ENCODE measurements at regions not wholly inside any gene's neighbourhood (a gene's known extent, or its start where the extent isn't known, plus 50 kb on each side); places are given as distances from the start of the nearest gene placed in this dataset.

DNA sequence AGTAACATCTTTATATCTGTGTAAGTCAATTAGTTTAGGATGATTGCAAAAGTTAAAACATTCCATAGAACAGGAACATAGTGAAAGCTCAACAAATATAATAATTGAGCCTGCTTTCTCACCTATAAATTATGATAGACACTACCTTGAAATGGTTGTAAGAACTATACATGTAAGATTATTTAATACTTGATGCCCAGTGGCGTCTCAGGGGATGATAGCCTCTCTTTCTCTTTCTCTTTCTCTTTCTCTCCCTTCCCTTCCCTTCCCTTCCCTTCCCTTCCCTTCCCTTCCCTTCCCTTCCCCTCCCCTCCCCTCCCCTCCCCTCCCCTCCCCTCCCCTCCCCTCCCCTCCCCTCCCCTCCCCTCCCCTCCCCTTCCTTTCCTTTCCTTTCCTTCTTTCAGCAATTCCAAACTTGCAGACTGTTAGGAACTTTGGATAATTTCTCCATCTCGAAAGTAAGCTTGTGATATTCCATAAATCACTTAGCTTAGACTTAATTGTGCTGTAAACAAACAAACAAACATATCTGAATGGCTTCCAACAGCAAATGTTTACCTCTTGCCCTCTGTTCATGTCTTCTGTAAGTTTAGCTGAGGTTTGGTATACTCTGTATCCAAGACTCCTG, 1102.7 kb downstream of the TSN start:
- H3K4me3 ChIP-seq (ENCODE audit: extremely low read depth in 1 of 4, insufficient read depth in 2 of 4, low read depth in 3 of 4, low read length in 4 of 4): no peak overlapping the region
- FAIRE-seq: no peak

More for the DNA sequence above, 1102.7 kb downstream of the TSN start:
- H4K91ac ChIP-seq (replicated peaks; ENCODE audit: insufficient read length, low read length): no peak overlapping the region
- H3K9me3 ChIP-seq (ENCODE audit: insufficient read depth in 2 of 2, low read depth in 1 of 2, low read length in 1 of 2): no peaks in the 10 kb centered on the region
- H3K14ac ChIP-seq (ENCODE audit: insufficient read length): no peak overlapping the region
- H3K4me2 ChIP-seq (ENCODE audit: insufficient read depth in 1 of 2, low read depth in 2 of 2, low read length in 2 of 2): no peak overlapping the region
- H3K79me1 ChIP-seq (ENCODE audit: low read depth, low read length): no peaks in the 10 kb centered on the region
- H2BK15ac ChIP-seq (ENCODE audit: low read length): no peak overlapping the region
- no peak overlapping the region for H3K56ac ChIP-seq (replicated peaks; ENCODE audit: insufficient read length, low read depth, low read length)
- no peak overlapping the region for H2BK12ac ChIP-seq (ENCODE audit: low read depth, low read length)
- H3K27ac ChIP-seq (ENCODE audit: low read depth, low read length): no peak overlapping the region
- no peak overlapping the region for H2AK5ac ChIP-seq (ENCODE audit: low read depth, low read length)
- no peaks in the 10 kb centered on the region for H3K27me3 ChIP-seq (replicated peaks in 1 of 4; ENCODE audit: control insufficient read depth in 3 of 4, extremely low read depth in 1 of 4, insufficient read depth in 3 of 4, low read length in 3 of 4)
- peaks cover 0 to 5% of the 10 kb centered on the region in 2 experiments for H4K20me1 ChIP-seq (replicated peaks in 1 of 2; ENCODE audit: control insufficient read depth in 1 of 2, insufficient read depth in 2 of 2, low read length in 2 of 2)
- no peak overlapping the region for H3K4ac ChIP-seq (replicated peaks; ENCODE audit: insufficient read length, low read depth, low read length)
- H4K5ac ChIP-seq (ENCODE audit: insufficient read length, low read depth, low read length): no peak overlapping the region
- H3K9ac ChIP-seq (replicated peaks in 1 of 4; ENCODE audit: extremely low read depth in 1 of 4, low read depth in 3 of 4, low read length in 3 of 4): no peak overlapping the region
- H3K36me3 ChIP-seq (ENCODE audit: control insufficient read depth in 2 of 4, insufficient read depth in 4 of 4, low read length in 3 of 4): no peaks in the 10 kb centered on the region
- H2BK5ac ChIP-seq (ENCODE audit: low read depth, low read length): no peak overlapping the region
- CTCF ChIA-PET (ENCODE audit: partially characterized antibody): no interaction called here
- TF ChIP-seq POLR2A (IDR thresholded peaks at IDR 0.05; ENCODE audit: control extremely low read depth in 1 of 2, low read depth in 2 of 2, low read length in 2 of 2) (no peak), CHD1 (IDR thresholded peaks at IDR 0.05; ENCODE audit: low read depth, low read length) (no peak), SP2 (IDR thresholded peaks at IDR 0.05; ENCODE audit: low read length) (no peak), POU5F1 (IDR thresholded peaks at IDR 0.05; ENCODE audit: low read depth, low read length) (no peak), NANOG (IDR thresholded peaks at IDR 0.05; ENCODE audit: insufficient read depth, low read depth, low read length, poor library complexity, severe bottlenecking) (no peak), CBX8 (IDR thresholded peaks at IDR 0.05; ENCODE audit: borderline replicate concordance, low read depth, low read length) (no peak), SP4 (IDR thresholded peaks at IDR 0.05; ENCODE audit: low read length) (no peak), TAF7 (optimal IDR thresholded peaks at IDR 0.05; ENCODE audit: borderline replicate concordance, low read depth, low read length) (no peak)
- no peaks in the 10 kb centered on the region; a peak in 1 of 7 replicates for H3K4me1 ChIP-seq (replicated peaks in 1 of 4; ENCODE audit: control insufficient read depth in 3 of 4, insufficient read depth in 4 of 4, low read length in 3 of 4)
- POLR2A ChIA-PET (ENCODE audit: partially characterized antibody): no interaction called here
- no peak overlapping the region for H2BK20ac ChIP-seq (ENCODE audit: low read length)
- H2AFZ ChIP-seq (ENCODE audit: low read length): no peak overlapping the region
- peaks cover 5% of the 10 kb centered on the region; the same call in 1 of the 2 replicates for H3K23me2 ChIP-seq (ENCODE audit: low read depth, low read length)
- no peaks in the 10 kb centered on the region for H3K79me2 ChIP-seq (ENCODE audit: control insufficient read depth in 1 of 2, insufficient read depth in 2 of 2, low read length in 2 of 2)
- WGBS, 2 experiments (ENCODE audit: extremely low coverage in 1 of 2, insufficient coverage in 1 of 2, insufficient read length in 1 of 2, insufficient replicate concordance in 2 of 2, low coverage in 1 of 2, low lambda C conversion rate in 2 of 2, missing lambda C conversion rate in 1 of 2): 92% methylated on average over 1 of the region's 2 CpGs; no CpG with 5 or more reads in 1 of the 2 experiments
- no peak for DNase-seq (ENCODE audit: low read depth in 1 of 2, low spot score in 2 of 2)
- H3K18ac ChIP-seq (ENCODE audit: extremely low read depth, low read length): no peak overlapping the region
- H3K23ac ChIP-seq (ENCODE audit: insufficient read length): no peak overlapping the region
- no peak overlapping the region for H2BK120ac ChIP-seq (replicated peaks; ENCODE audit: low read depth, low read length)
- H4K8ac ChIP-seq (ENCODE audit: extremely low read depth, insufficient read depth, low read length): no peak overlapping the region
